ENCODE measurements at regions not wholly inside any gene's neighbourhood (a gene's known extent, or its start where the extent isn't known, plus 50 kb on each side); places are given as distances from the start of the nearest gene placed in this dataset.
A peak's percentile ranks its signal among the peaks of the same experiment; 100 is the strongest.
"Not testable (repeated sequence)": the region's sequence is repeated elsewhere in the genome, so short reads cannot be mapped to it uniquely, and the experiment has no call there.

GRCh38 chr6:170738263-170738662 lies 153.8 kb upstream of the PDCD2 start:
- not testable (repeated sequence) for DNase-seq (ENCODE audit: low read depth)

- DNase-seq (ENCODE audit: low read depth) = not testable (repeated sequence)
These were observed 151.9 kb upstream of the PDCD2 start for GRCh38 chr6:170736339-170736738.

GRCh38 chr6:170717082-170717481 lies 132.6 kb upstream of the PDCD2 start:
- DNase-seq (ENCODE audit: low read depth) = peak; percentile 1

- not testable (repeated sequence) for DNase-seq (ENCODE audit: low read depth)
These were observed 128.3 kb upstream of the PDCD2 start for GRCh38 chr6:170712702-170713101.

DNA sequence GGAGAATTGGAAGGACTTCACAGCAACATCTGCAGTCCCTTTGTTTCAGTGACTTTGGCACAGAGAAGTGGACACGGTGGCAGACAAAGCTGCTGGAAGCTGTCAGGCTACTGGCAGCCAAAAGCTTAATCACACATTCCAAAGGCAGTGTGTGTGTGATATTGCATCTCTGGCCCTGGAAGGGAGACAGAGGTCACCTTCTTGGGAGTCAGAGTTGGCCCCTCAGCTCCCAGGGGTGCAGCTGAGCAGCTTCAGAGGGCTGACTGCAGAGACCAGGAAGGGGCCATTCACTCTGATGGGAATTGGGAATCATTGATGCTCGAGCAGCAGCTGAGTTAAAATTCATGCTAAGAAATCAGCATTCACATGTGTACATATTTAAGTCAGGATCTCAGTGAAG lies 115.7 kb upstream of the PDCD2 start:
- not testable (repeated sequence) for DNase-seq (ENCODE audit: low read depth)
